Lower leg skin (tissue), 4 donors: ENCODE measurements at regions not wholly inside any gene's neighbourhood (a gene's known extent, or its start where the extent isn't known, plus 50 kb on each side); places are given as distances from the start of the nearest gene placed in this dataset.

Source experiments
- DNase-seq, 2 donors: peaks; one replicate each; pipeline ENCODE4 v3.0.0-alpha.2; 2019; ENCODE audit warnings: low spot score in 2 of 2
- H3K4me3 ChIP-seq: fragments of 200-600 bp; sonication (generic); 2 replicates; pipeline ENCODE4 v1.5.1; 2017; ENCODE audit warnings: mild to moderate bottlenecking, low read depth; ENCODE audit not compliant: poor library complexity, severe bottlenecking
- CTCF ChIP-seq, 3 donors: fragments of 450-650 bp; IDR thresholded peaks; one replicate each; pipeline ENCODE4 v1.5.1; 2016; ENCODE audit warnings: antibody characterized with exemption in 3 of 3, mild to moderate bottlenecking in 3 of 3, moderate library complexity in 2 of 3
- POLR2A ChIP-seq, 2 donors: fragments of 450-650 bp; IDR thresholded peaks; one replicate each; pipeline ENCODE4 v1.6.1; 2016 to 2017; ENCODE audit warnings: antibody characterized with exemption in 2 of 2, mild to moderate bottlenecking in 1 of 2, moderate library complexity in 1 of 2
- WGBS, 2 donors: methylation state at CpG; one replicate each; pipeline ENCODE4 v1.1.5; 2018; 5-methylcytosine and 5-hydroxymethylcytosine counted together
- intact Hi-C: fragments of 100-400 bp; cut with DNase I; formaldehyde crosslinking; loops from one replicate; pipeline ENCODE4 v1.15.0; 2023; ENCODE audit warnings: low total_unique reads

GRCh38 chr6:154885214-154885613 lies 109.9 kb upstream of the TIAM2 start:
- intact Hi-C loops, result no loop called here
- no peak overlapping the region for H3K4me3 ChIP-seq
- no peak for DNase-seq
- 78 to 88% methylated on average over 2 of the region's 2 CpGs for WGBS, 2 donors
- no peak for TF ChIP-seq POLR2A (IDR thresholded peaks at IDR 0.05)
- TF ChIP-seq CTCF (IDR thresholded peaks at IDR 0.05), result no peak

GRCh38 chr6:154886016-154886415 lies 109.1 kb upstream of the TIAM2 start:
- intact Hi-C loops, result no loop called here
- DNase-seq, result no peak
- TF ChIP-seq POLR2A (IDR thresholded peaks at IDR 0.05) (no peak), CTCF (IDR thresholded peaks at IDR 0.05) (no peak)
- WGBS, 2 donors, result 94% methylated on average over 4 of the region's 4 CpGs
- no peak overlapping the region for H3K4me3 ChIP-seq

- H3K4me3 ChIP-seq, result no peak overlapping the region
- DNase-seq, result no peak
- TF ChIP-seq CTCF (IDR thresholded peaks at IDR 0.05), result no peak
- no peak for TF ChIP-seq POLR2A (IDR thresholded peaks at IDR 0.05)
- intact Hi-C loops, result no loop called here
Measured at GRCh38 chr6:154886471-154886870, 108.6 kb upstream of the TIAM2 start.

- no peak for DNase-seq
- TF ChIP-seq CTCF (IDR thresholded peaks at IDR 0.05) (no peak), POLR2A (IDR thresholded peaks at IDR 0.05) (no peak)
- WGBS, 2 donors, result 69 to 78% methylated on average over 5 of the region's 5 CpGs
- intact Hi-C loops, result no loop called here
- no peak overlapping the region for H3K4me3 ChIP-seq
Measured at GRCh38 chr6:154887051-154887450, 108.1 kb upstream of the TIAM2 start.

- no peak overlapping the region for H3K4me3 ChIP-seq
- intact Hi-C loops, result no loop called here
- no peak for TF ChIP-seq CTCF (IDR thresholded peaks at IDR 0.05)
- TF ChIP-seq POLR2A (IDR thresholded peaks at IDR 0.05), result no peak
- WGBS, 2 donors, result 53 to 57% methylated on average over 6 of the region's 6 CpGs
- no peak for DNase-seq
Measured at GRCh38 chr6:154888421-154889295, 106.5 kb upstream of the TIAM2 start.

- DNase-seq, result no peak
- WGBS, 2 donors, result 100% methylated on average over 3 of the region's 3 CpGs
- H3K4me3 ChIP-seq, result no peak overlapping the region
- TF ChIP-seq POLR2A (IDR thresholded peaks at IDR 0.05), result no peak
- TF ChIP-seq CTCF (IDR thresholded peaks at IDR 0.05), result no peak
- intact Hi-C loops, result no loop called here
Measured at GRCh38 chr6:154890874-154891273, 104.2 kb upstream of the TIAM2 start.
